Cortex of kidney (tissue), 1 donor: ENCODE measurements at regions not wholly inside any gene's neighbourhood (a gene's known extent, or its start where the extent isn't known, plus 50 kb on each side); places are given as distances from the start of the nearest gene placed in this dataset.

Experiments used
- DNase-seq: peaks from one replicate; lab custom pipeline; 2025; lab: John Stamatoyannopoulos, UW

GRCh38 chr21:38956856-38957571, 151.3 kb downstream of the ETS2 start:
- DNase-seq: no peak

DNA sequence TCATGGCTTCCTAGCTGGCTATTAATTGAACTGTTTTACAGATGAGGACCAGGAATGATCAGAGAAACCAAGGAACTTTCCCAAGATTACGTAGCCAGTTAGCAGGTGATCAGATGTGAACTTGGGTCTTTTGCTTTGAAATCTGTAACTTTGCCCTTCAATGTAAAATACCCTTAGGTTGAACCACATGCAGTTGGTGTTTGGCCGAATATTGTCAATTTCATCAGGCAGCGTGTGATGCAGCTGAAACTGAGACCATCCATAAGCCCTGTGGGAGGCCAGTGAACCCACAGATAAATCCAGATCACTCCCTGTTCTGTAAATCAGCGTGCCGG, 150.8 kb downstream of the ETS2 start:
- DNase-seq: no peak

DNA sequence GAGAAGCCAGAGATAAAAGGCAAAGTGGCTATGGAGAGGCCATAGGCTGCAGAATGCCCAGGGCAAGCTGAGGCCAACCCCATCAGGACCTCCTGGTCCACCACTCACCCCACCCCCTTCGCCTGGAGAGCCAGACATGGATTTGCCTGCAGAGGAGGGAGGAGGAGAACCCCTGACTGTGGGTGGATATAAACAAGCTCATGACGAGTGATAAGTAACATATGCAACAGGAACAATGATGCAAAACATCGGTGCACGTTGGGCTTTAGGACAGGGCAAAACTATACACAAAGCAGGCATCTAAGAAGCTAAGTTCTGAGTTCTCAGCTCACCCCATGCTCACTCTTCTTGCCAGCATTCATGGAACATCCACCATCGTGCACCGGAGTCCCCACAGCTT, 150.3 kb downstream of the ETS2 start:
- DNase-seq: no peak

GRCh38 chr21:38955495-38955894, 149.8 kb downstream of the ETS2 start:
- DNase-seq: no peak

- no peak for DNase-seq
Observed at GRCh38 chr21:38954588-38955004, 148.9 kb downstream of the ETS2 start.

GRCh38 chr21:38953516-38953915, 147.8 kb downstream of the ETS2 start:
- DNase-seq: no peak

DNA sequence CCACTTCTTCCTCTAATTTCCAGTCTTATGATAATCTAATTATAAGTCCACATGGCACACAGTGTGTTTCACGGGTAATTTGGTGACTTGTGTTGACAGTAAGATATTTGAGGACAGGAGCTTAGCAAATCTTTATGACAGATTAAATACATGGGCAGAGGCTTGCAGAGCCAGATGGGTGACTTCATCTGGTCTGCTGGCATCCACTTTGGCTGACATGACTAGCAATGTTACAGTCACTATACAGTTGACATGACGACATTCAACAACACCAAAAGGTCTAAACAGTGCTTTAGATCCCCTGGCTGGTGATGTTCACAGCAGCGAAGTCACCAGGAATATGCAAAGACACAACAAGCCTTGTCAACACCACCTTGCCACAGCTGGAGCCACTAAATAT, 147.2 kb downstream of the ETS2 start:
- DNase-seq: no peak

- no peak for DNase-seq
Observed at GRCh38 chr21:38951095-38951730, 145.5 kb downstream of the ETS2 start.

- no peak for DNase-seq
Observed at GRCh38 chr21:38950435-38951094, 144.8 kb downstream of the ETS2 start.

DNA sequence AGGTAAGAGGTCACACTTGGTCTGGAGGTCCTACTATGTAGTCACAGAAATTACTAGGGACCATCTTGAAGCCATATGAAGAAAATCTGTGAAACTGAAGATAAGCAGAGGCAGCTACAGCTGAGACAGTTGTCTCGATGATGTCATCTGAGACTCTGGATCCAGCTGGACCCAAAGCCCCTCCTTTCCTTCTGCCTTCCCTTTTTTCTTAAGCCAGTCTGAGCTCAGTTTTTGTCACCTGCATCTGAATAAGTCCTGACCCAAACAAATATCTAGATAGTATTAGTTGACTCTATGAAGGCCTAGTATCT, 143.3 kb downstream of the ETS2 start:
- DNase-seq: no peak

GRCh38 chr21:38948377-38949069, 142.8 kb downstream of the ETS2 start:
- DNase-seq: no peak

- no peak for DNase-seq
Observed at GRCh38 chr21:38945545-38946245, 140.0 kb downstream of the ETS2 start.

GRCh38 chr21:38944903-38945302, 139.2 kb downstream of the ETS2 start:
- no peak for DNase-seq

GRCh38 chr21:38944402-38944801, 138.7 kb downstream of the ETS2 start:
- DNase-seq: no peak

DNA sequence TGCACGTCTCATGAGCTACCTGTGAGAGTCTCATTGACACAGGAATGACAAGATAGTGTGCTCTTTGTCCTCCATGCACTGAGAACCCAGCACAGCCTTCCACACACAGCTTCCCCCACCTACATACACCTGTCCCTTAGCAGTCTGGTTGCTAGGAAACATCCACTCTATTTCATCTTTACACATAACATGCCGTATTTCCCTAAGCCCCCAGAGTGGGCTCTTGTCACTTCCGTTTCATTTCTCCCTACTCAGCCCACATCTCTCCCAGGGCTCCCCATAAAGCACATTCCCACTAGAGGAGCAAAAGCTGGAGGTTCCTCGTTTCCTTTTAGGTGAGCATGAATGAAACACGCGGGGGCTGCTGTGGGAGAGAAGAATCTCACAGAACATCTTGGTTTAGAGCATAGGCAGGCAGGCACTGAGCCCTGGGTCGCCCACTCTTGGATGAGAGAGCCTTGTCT, 137.1 kb downstream of the ETS2 start:
- DNase-seq: no peak

DNA sequence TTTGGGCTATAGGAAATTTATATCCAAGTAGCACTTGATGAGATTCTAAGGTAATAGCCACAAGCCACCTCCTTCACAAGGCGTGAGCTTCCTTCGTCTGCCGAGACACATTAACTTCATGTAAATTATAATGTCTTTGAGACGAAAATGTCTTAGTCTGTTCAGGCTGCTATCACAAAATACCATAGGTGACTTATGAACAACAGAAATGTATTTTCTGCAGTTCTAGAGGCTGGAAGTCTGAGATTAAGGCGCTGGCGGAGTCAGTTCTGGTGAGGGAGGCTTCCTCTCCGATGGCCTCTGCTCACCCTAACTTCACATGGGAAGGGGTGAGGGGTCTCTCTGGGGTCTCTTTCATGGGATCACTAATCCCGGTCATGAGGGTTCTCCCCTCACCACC, 133.0 kb downstream of the ETS2 start:
- DNase-seq: no peak

- no peak for DNase-seq
Observed at GRCh38 chr21:38938343-38938742, 132.6 kb downstream of the ETS2 start.

- DNase-seq: no peak
Observed at GRCh38 chr21:38937844-38938243, 132.1 kb downstream of the ETS2 start.

DNA sequence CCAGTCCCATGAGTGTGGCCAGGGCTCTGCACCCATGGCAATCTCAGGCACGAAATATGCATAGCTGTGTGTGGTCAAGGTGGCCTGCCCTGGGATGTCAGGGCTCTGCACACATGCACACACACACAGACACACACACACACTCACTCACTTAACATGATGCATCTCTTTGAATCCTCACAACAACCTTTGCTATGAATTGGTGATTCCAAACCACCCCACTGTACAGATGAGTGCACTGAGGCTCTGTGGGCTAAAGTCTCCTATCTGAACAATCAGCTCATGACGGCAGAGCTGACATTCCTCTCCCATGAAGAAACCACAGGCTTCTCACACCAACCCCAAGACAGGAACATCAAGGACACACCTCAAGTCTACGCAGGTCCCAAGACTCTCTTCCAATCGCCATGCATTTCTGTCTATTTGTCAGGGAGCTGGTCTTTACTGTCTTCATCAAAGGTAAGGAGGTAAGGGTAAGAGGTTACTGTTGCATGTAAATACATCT, 131.6 kb downstream of the ETS2 start:
- no peak for DNase-seq

- no peak for DNase-seq
Observed at GRCh38 chr21:38936240-38936639, 130.5 kb downstream of the ETS2 start.

GRCh38 chr21:38933731-38934130, 128.0 kb downstream of the ETS2 start:
- no peak for DNase-seq

DNA sequence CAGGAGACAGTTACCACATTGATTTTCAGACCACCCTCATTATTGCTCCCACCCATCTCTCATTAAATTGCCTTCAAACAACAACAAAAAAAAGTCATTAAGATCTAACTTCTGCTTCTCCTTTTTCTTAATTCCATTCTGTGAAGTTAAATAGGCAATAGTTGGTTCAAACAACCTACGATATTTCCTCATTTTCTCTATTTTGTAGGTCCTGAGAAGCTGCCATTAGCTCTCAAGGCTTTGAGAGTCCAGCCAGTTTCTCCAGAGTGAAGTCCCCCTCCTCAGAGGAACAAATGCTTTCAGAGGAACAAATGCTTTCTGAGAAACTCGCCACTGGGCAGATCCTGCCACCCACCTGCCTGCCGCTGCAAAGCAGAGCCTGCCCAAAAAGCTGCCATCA, 125.6 kb downstream of the ETS2 start:
- DNase-seq: no peak
